ENCODE measurements at regions not wholly inside any gene's neighbourhood (a gene's known extent, or its start where the extent isn't known, plus 50 kb on each side); places are given as distances from the start of the nearest gene placed in this dataset.

GRCh38 chr7:19248115-19248514 is 102.9 kb upstream of the FERD3L start:
- no peak overlapping the region for H3K4me3 Mint-ChIP-seq
- no peak overlapping the region for H4K5ac ChIP-seq (ENCODE audit: insufficient read length, low read depth, low read length)
- no peak for TF ChIP-seq CTCF (conservative IDR thresholded peaks at IDR 0.05)

More at GRCh38 chr7:19248115-19248514, 102.9 kb upstream of the FERD3L start:
- no peak overlapping the region for H2BK12ac ChIP-seq (ENCODE audit: insufficient read length, low read depth, low read length)
- H2BK15ac ChIP-seq (ENCODE audit: low read depth, low read length), result no peak overlapping the region
- H4K8ac ChIP-seq (replicated peaks; ENCODE audit: insufficient read length, low read depth, low read length), result no peak overlapping the region
- no peaks in the 10 kb centered on the region for H3K79me2 ChIP-seq (ENCODE audit: insufficient read depth, low read length)
- H2BK5ac ChIP-seq (ENCODE audit: insufficient read length, low read length), result no peak overlapping the region
- no peak overlapping the region for H4K91ac ChIP-seq (ENCODE audit: insufficient read length, low read depth, low read length)
- WGBS (ENCODE audit: extremely low coverage, insufficient read length, low lambda C conversion rate), result no CpG with 5 or more reads among the region's 2 CpGs
- H3K27me3 ChIP-seq (ENCODE audit: insufficient read depth, low read length), result no peaks in the 10 kb centered on the region
- H3K23ac ChIP-seq (ENCODE audit: insufficient read length, low read depth, low read length), result no peak overlapping the region
- Mint-ChIP-seq H3K27ac (no peak overlapping the region), H3K36me3 (ENCODE audit: insufficient read depth in 1 of 3, low read depth in 3 of 3) (no peaks in the 10 kb centered on the region; a peak in 1 of 7 replicates), H3K9me3 (peaks cover 0 to under 1% of the 10 kb centered on the region in 2 experiments; a peak in 1 of 5 replicates), H3K27me3 (ENCODE audit: low read depth) (no peaks in the 10 kb centered on the region), H3K4me1 (no peaks in the 10 kb centered on the region)
- H3K23me2 ChIP-seq (ENCODE audit: insufficient read length, low read depth, low read length, poor library complexity, severe bottlenecking), result no peaks in the 10 kb centered on the region
- H3T11ph ChIP-seq (ENCODE audit: low read length), result no peak overlapping the region
- no peaks in the 10 kb centered on the region for H3K79me1 ChIP-seq (ENCODE audit: insufficient read depth, low read depth, low read length, poor library complexity, severe bottlenecking)
- H3K9ac ChIP-seq (ENCODE audit: extremely low read depth, insufficient read length, low read length), result no peak overlapping the region
- no peak overlapping the region for H2BK20ac ChIP-seq (ENCODE audit: low read depth, low read length, poor library complexity, severe bottlenecking)
- H3K4me1 ChIP-seq (ENCODE audit: insufficient read depth, low read length), result no peaks in the 10 kb centered on the region
- no peak overlapping the region for H3K4ac ChIP-seq (ENCODE audit: low read depth, low read length)
- no peak overlapping the region for H2AK5ac ChIP-seq (ENCODE audit: insufficient read length, low read length)
- no peak overlapping the region for H3K14ac ChIP-seq (ENCODE audit: insufficient read depth, low read length)
- no peak overlapping the region for H3K56ac ChIP-seq (ENCODE audit: insufficient read length, low read depth, low read length)
- no peaks in the 10 kb centered on the region for H3K9me3 ChIP-seq (ENCODE audit: control insufficient read depth, low read depth, low read length)
- no peak overlapping the region for H3K27ac ChIP-seq (ENCODE audit: insufficient read length, low read depth, low read length)
- H3K18ac ChIP-seq (ENCODE audit: insufficient read length, low read depth, low read length), result no peak overlapping the region
- no peak for DNase-seq
- no peaks in the 10 kb centered on the region for H4K20me1 ChIP-seq (ENCODE audit: control insufficient read depth, insufficient read depth, insufficient read length)
- no peak overlapping the region for H2AFZ ChIP-seq (ENCODE audit: low read length)
- no peak overlapping the region for H3K4me2 ChIP-seq (ENCODE audit: insufficient read depth, insufficient read length, low read length)
- no peak overlapping the region for H2BK120ac ChIP-seq (ENCODE audit: low read depth, low read length, poor library complexity, severe bottlenecking)
